Ovary (tissue), 3 donors: ENCODE measurements at regions not wholly inside any gene's neighbourhood (a gene's known extent, or its start where the extent isn't known, plus 50 kb on each side); places are given as distances from the start of the nearest gene placed in this dataset.

Source experiments
- CTCF ChIP-seq, 3 donors: fragments of 450-650 bp in 2 of 3; fragments of 200-600 bp in 1 of 3; IDR thresholded peaks; one replicate each; pipeline versions ENCODE4 v1.5.1 to v1.8.0; 2016 to 2022; ENCODE audit warnings: antibody characterized with exemption in 3 of 3, mild to moderate bottlenecking in 1 of 3
- POLR2A ChIP-seq: fragments of 450-650 bp; IDR thresholded peaks from one replicate; pipeline ENCODE4 v1.6.1; 2017; ENCODE audit warnings: antibody characterized with exemption, mild to moderate bottlenecking, moderate library complexity
- donor health status: DM: no; HTN: no; CAD: no.

GRCh38 chr3:166607933-166608521, 770.8 kb upstream of the BCHE start:
- TF ChIP-seq CTCF (IDR thresholded peaks at IDR 0.05) (no peak), POLR2A (no peak)
